ENCODE measurements at regions not wholly inside any gene's neighbourhood (a gene's known extent, or its start where the extent isn't known, plus 50 kb on each side); places are given as distances from the start of the nearest gene placed in this dataset.

- no peak for TF ChIP-seq POLR2A (IDR thresholded peaks at IDR 0.05)
- TF ChIP-seq CTCF (IDR thresholded peaks at IDR 0.05 in 8 of 11, conservative IDR thresholded peaks at IDR 0.05 in 3 of 11): no peak
- no peak for TF ChIP-seq POLR2AphosphoS5 (IDR thresholded peaks at IDR 0.05)
- whole genome bisulfite sequencing, 5 donors: 45 to 79% (median 65%) methylated on average over 5 of the region's 5 CpGs
- Histone ChIP-seq H3K4me1 (no peaks in the 10 kb centered on the region), H3K9me3 (no peaks in the 10 kb centered on the region), H3K27me3 (replicated peaks in 1 of 7) (peaks cover 0 to 4% (median 0%) of the 10 kb centered on the region in 7 donors), H3K27ac (no peak overlapping the region), H3K36me3 (no peaks in the 10 kb centered on the region), H3K4me3 (no peak overlapping the region)
- intact Hi-C loops (cut with DNase I; ENCODE audit: low total_unique reads): no loop called here
- DNase-seq: no peak
Observed at GRCh38 chrX:20388594-20388993, 121.9 kb upstream of the RPS6KA3 start.

- Histone ChIP-seq H3K36me3 (no peaks in the 10 kb centered on the region), H3K4me3 (no peak overlapping the region), H3K4me1 (no peaks in the 10 kb centered on the region), H3K27ac (no peak overlapping the region), H3K27me3 (replicated peaks in 1 of 7) (peaks cover 0 to 4% (median 0%) of the 10 kb centered on the region in 7 donors), H3K9me3 (no peaks in the 10 kb centered on the region)
- TF ChIP-seq POLR2AphosphoS5 (IDR thresholded peaks at IDR 0.05) (no peak), CTCF (IDR thresholded peaks at IDR 0.05 in 8 of 11, conservative IDR thresholded peaks at IDR 0.05 in 3 of 11) (no peak), POLR2A (IDR thresholded peaks at IDR 0.05) (no peak)
- 39 to 79% (median 73%) methylated on average over 1 of the region's 1 CpG for WGBS, 5 donors
- intact Hi-C loops (cut with DNase I; ENCODE audit: low total_unique reads): no loop called here
- no peak for DNase-seq
Observed at GRCh38 chrX:20383477-20383876, 116.8 kb upstream of the RPS6KA3 start.

GRCh38 chrX:20382518-20383297 is 116.0 kb upstream of the RPS6KA3 start:
- H3K9me3 ChIP-seq: no peaks in the 10 kb centered on the region
- H3K4me3 ChIP-seq: no peak overlapping the region
- no peak overlapping the region for H3K27ac ChIP-seq
- 27 to 56% (median 42%) methylated on average over 3 of the region's 3 CpGs for WGBS, 5 donors
- no peak for DNase-seq
- no peaks in the 10 kb centered on the region for H3K36me3 ChIP-seq
- peaks cover 0 to 4% (median 0%) of the 10 kb centered on the region in 7 donors for H3K27me3 ChIP-seq (replicated peaks in 1 of 7)
- TF ChIP-seq POLR2AphosphoS5 (IDR thresholded peaks at IDR 0.05): no peak
- no peak for TF ChIP-seq POLR2A (IDR thresholded peaks at IDR 0.05)
- TF ChIP-seq CTCF (IDR thresholded peaks at IDR 0.05 in 8 of 11, conservative IDR thresholded peaks at IDR 0.05 in 3 of 11): no peak
- intact Hi-C loops (cut with DNase I; ENCODE audit: low total_unique reads): no loop called here
- H3K4me1 ChIP-seq: no peaks in the 10 kb centered on the region

GRCh38 chrX:20382082-20382481 is 115.4 kb upstream of the RPS6KA3 start:
- peaks cover 0 to 4% (median 0%) of the 10 kb centered on the region in 7 donors for H3K27me3 ChIP-seq (replicated peaks in 1 of 7)
- no peak overlapping the region for H3K4me3 ChIP-seq
- no peaks in the 10 kb centered on the region for H3K4me1 ChIP-seq
- H3K27ac ChIP-seq: no peak overlapping the region
- no peaks in the 10 kb centered on the region for H3K36me3 ChIP-seq
- WGBS, 5 donors: 70 to 92% (median 78%) methylated on average over 1 of the region's 1 CpG
- no peak for DNase-seq
- no peak for TF ChIP-seq POLR2A (IDR thresholded peaks at IDR 0.05)
- TF ChIP-seq CTCF (IDR thresholded peaks at IDR 0.05 in 8 of 11, conservative IDR thresholded peaks at IDR 0.05 in 3 of 11): no peak
- no peak for TF ChIP-seq POLR2AphosphoS5 (IDR thresholded peaks at IDR 0.05)
- intact Hi-C loops (cut with DNase I; ENCODE audit: low total_unique reads): no loop called here
- H3K9me3 ChIP-seq: no peaks in the 10 kb centered on the region

Measured in spleen (tissue), 11 donors.